ENCODE measurements at regions not wholly inside any gene's neighbourhood (a gene's known extent, or its start where the extent isn't known, plus 50 kb on each side); places are given as distances from the start of the nearest gene placed in this dataset.

DNA sequence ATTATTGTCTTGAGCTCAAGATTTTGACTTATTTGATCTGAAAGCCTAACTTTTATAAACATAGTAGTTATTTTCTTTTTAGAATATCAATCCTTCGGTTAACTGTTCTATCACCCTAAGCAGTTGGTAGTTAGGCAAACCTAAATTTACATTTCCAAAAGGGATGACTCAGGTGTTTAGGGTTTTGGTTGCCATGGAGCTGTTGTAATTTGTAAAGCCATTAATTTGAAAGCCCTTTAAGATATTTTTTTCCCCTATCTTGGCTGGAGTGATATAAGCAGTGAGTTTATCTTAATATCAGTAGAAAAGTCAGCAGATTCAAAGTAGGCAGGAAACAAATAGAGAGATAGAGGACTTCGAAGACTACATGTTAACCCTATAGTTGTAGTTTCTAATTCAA lies 1472.6 kb upstream of the CELF2 start:
- Mint-ChIP-seq H3K36me3 (ENCODE audit: insufficient read depth) (no peaks in the 10 kb centered on the region), H3K9me3 (ENCODE audit: low read depth) (peaks cover 10% of the 10 kb centered on the region), H3K27me3 (no peaks in the 10 kb centered on the region), H3K4me1 (ENCODE audit: low read depth) (peaks cover 7% of the 10 kb centered on the region), H3K27ac (no peak overlapping the region), H3K4me3 (ENCODE audit: low read depth) (no peak overlapping the region)
- TF ChIP-seq, protein P1, sequence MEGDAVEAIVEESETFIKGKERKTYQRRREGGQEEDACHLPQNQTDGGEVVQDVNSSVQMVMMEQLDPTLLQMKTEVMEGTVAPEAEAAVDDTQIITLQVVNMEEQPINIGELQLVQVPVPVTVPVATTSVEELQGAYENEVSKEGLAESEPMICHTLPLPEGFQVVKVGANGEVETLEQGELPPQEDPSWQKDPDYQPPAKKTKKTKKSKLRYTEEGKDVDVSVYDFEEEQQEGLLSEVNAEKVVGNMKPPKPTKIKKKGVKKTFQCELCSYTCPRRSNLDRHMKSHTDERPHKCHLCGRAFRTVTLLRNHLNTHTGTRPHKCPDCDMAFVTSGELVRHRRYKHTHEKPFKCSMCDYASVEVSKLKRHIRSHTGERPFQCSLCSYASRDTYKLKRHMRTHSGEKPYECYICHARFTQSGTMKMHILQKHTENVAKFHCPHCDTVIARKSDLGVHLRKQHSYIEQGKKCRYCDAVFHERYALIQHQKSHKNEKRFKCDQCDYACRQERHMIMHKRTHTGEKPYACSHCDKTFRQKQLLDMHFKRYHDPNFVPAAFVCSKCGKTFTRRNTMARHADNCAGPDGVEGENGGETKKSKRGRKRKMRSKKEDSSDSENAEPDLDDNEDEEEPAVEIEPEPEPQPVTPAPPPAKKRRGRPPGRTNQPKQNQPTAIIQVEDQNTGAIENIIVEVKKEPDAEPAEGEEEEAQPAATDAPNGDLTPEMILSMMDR (IDR thresholded peaks at IDR 0.05; ENCODE audit: unreplicated experiment) = no peak
- no peak for DNase-seq (ENCODE audit: low spot score, unreplicated experiment)

DNA sequence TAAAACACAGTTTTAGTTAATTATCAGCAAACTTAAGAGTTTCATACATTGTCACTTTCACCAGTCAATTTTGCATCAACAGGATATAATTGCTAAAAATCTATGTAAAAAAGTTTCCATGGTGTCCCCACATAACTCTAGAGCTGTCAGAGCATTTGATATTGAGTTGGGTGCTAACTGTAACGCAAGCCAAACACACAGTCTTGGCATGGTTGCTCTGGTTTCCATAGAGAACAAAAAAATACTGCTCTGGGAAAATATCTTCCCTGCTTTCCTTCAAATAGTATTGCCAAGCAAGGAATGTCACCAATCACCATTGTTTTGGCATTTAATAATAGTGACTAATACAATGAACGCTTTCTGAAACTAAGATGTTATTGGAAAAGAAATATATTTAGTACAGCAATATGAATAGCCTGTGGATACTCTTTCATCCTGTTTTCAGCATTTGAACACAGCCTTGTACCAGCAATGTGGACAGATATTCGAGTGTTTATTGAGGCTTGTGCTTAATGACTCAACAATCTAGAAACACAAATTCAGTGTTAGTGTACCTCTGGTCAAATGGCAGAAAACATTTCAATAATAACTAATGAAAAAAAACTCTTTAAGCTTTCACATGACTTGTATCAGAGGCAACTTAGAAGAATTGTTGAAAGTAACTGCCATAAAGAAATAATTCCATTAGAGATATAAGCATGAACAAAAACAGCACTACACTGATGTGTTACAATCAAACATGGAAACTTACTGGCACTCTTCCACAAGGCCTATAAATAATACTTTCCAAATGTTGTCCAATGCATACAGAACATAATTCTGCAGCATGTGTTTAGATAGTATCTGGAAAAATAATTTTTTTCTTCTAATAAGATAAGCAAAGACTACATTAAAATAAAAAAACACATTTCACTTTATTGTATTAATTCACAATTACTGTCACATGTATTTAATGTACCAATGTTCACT lies 1469.5 kb upstream of the CELF2 start:
- TF ChIP-seq, protein P1 (IDR thresholded peaks at IDR 0.05; ENCODE audit: unreplicated experiment) = no peak
- peaks cover 7% of the 10 kb centered on the region for H3K4me1 Mint-ChIP-seq (ENCODE audit: low read depth)

DNA sequence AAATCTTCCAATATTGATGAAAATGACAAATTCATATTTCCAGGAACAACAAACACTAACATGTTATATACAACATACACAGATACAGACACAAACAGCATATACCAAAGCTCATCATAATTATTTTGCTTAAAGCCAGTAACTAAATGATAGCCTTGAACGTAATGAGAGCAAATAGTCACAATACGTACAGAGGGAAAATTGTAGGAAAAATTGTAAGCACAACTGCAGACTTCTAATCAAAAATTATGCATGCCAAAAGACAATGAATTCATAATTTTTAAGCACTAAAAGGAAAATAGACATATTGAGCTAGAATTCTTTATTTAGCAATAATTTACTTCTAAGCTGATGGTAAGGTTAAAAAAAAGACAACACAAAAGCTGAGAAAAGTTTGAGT lies 1466.9 kb upstream of the CELF2 start:
- no peaks in the 10 kb centered on the region for H3K4me1 Mint-ChIP-seq (ENCODE audit: low read depth)
- H3K4me3 Mint-ChIP-seq (ENCODE audit: low read depth) = no peak overlapping the region
- peaks cover 15% of the 10 kb centered on the region for H3K9me3 Mint-ChIP-seq (ENCODE audit: low read depth)
- H3K27ac Mint-ChIP-seq = no peak overlapping the region
- DNase-seq (ENCODE audit: low spot score, unreplicated experiment) = no peak
- no peaks in the 10 kb centered on the region for H3K36me3 Mint-ChIP-seq (ENCODE audit: insufficient read depth)
- TF ChIP-seq, protein P1 (IDR thresholded peaks at IDR 0.05; ENCODE audit: unreplicated experiment) = no peak
- no peaks in the 10 kb centered on the region for H3K27me3 Mint-ChIP-seq

More for the DNA sequence above, 1469.5 kb upstream of the CELF2 start:
- no peaks in the 10 kb centered on the region for H3K27me3 Mint-ChIP-seq
- no peaks in the 10 kb centered on the region for H3K36me3 Mint-ChIP-seq (ENCODE audit: insufficient read depth)
- no peak overlapping the region for H3K4me3 Mint-ChIP-seq (ENCODE audit: low read depth)
- H3K27ac Mint-ChIP-seq = no peak overlapping the region
- no peak for DNase-seq (ENCODE audit: low spot score, unreplicated experiment)
- peaks cover 15% of the 10 kb centered on the region for H3K9me3 Mint-ChIP-seq (ENCODE audit: low read depth)

DNA sequence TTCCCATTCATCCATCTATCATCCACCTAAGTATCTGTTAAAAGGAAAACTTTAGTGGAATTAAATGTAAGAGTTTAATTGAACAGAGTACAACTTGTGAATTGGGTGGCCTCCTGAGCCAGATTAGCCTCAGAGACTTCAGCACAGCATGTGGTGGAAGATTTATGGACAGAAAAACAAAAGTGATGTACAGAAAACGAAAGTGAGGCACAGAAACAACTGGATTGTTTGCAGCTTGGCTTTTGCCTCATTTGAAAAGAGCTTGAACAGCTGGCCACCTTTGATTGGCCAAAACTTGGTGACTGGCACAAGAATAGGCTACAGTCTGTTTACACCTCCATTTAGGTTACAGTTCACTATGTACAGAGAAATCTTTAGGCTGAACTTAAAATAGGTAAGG lies 1463.4 kb upstream of the CELF2 start:
- no peaks in the 10 kb centered on the region for H3K36me3 Mint-ChIP-seq (ENCODE audit: insufficient read depth)
- TF ChIP-seq, protein P1 (IDR thresholded peaks at IDR 0.05; ENCODE audit: unreplicated experiment) = no peak
- H3K9me3 Mint-ChIP-seq (ENCODE audit: low read depth) = peaks cover 15% of the 10 kb centered on the region
- H3K4me3 Mint-ChIP-seq (ENCODE audit: low read depth) = no peak overlapping the region
- DNase-seq (ENCODE audit: low spot score, unreplicated experiment) = no peak
- H3K4me1 Mint-ChIP-seq (ENCODE audit: low read depth) = no peaks in the 10 kb centered on the region
- H3K27me3 Mint-ChIP-seq = no peaks in the 10 kb centered on the region
- no peak overlapping the region for H3K27ac Mint-ChIP-seq

DNA sequence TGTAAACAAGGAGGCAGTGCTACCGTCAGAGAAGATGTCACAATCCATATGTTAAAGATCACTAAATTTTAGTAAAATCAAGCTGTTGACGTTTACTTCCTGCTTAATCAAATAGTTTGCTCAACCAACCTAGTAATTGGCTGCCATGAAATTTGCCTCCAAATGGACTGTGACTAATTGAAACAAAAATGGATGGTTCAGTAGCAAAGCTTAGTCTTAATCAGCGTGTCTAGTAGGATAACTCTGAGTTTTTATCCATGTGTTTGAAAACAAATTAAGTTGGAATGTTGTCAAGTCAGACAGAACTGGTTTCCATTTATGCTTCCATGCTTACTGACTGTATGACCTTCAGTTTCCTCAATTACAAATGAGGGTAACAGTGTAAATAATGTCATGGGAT lies 1456.7 kb upstream of the CELF2 start:
- no peak overlapping the region for H3K27ac Mint-ChIP-seq
- no peaks in the 10 kb centered on the region for H3K27me3 Mint-ChIP-seq
- DNase-seq (ENCODE audit: low spot score, unreplicated experiment) = no peak
- H3K9me3 Mint-ChIP-seq (ENCODE audit: low read depth) = no peaks in the 10 kb centered on the region
- H3K36me3 Mint-ChIP-seq (ENCODE audit: insufficient read depth) = no peaks in the 10 kb centered on the region
- peaks cover 1% of the 10 kb centered on the region for H3K4me1 Mint-ChIP-seq (ENCODE audit: low read depth)
- H3K4me3 Mint-ChIP-seq (ENCODE audit: low read depth) = no peak overlapping the region
- TF ChIP-seq, protein P1 (IDR thresholded peaks at IDR 0.05; ENCODE audit: unreplicated experiment) = no peak

Measured in progenitor cell of endocrine pancreas (in vitro differentiated cells).